CD4-positive, alpha-beta T cell treated with Interleukin-10 for 1 hour (primary cell): ENCODE measurements at regions not wholly inside any gene's neighbourhood (a gene's known extent, or its start where the extent isn't known, plus 50 kb on each side); places are given as distances from the start of the nearest gene placed in this dataset.
"Not testable (repeated sequence)": the region's sequence is repeated elsewhere in the genome, so short reads cannot be mapped to it uniquely, and the experiment has no call there.

Source experiments
- DNase-seq: peaks from one replicate; pipeline ENCODE4 v3.0.0-alpha.2; 2020

- no peak for DNase-seq
These were observed 488.4 kb downstream of the KLF5 start for GRCh38 chr13:73547239-73547638.

GRCh38 chr13:73544175-73544574 lies 485.4 kb downstream of the KLF5 start:
- no peak for DNase-seq

GRCh38 chr13:73542446-73542845 lies 483.6 kb downstream of the KLF5 start:
- no peak for DNase-seq

GRCh38 chr13:73536865-73537264 lies 478.1 kb downstream of the KLF5 start:
- DNase-seq, result no peak

- no peak for DNase-seq
These were observed 476.5 kb downstream of the KLF5 start for GRCh38 chr13:73535341-73535740.

GRCh38 chr13:73532987-73533510 lies 474.2 kb downstream of the KLF5 start:
- DNase-seq, result no peak

- no peak for DNase-seq
These were observed 473.8 kb downstream of the KLF5 start for GRCh38 chr13:73532582-73532981.

GRCh38 chr13:73531014-73531413 lies 472.2 kb downstream of the KLF5 start:
- DNase-seq, result no peak

GRCh38 chr13:73522937-73523336 lies 464.1 kb downstream of the KLF5 start:
- no peak for DNase-seq

- DNase-seq, result no peak
These were observed 463.2 kb downstream of the KLF5 start for GRCh38 chr13:73521985-73522524.

GRCh38 chr13:73521290-73521624 lies 462.5 kb downstream of the KLF5 start:
- peak; percentile 39 for DNase-seq

- DNase-seq, result peak; percentile 14
These were observed 461.9 kb downstream of the KLF5 start for GRCh38 chr13:73520566-73521289.

- DNase-seq, result not testable (repeated sequence)
These were observed 461.3 kb downstream of the KLF5 start for GRCh38 chr13:73520135-73520534.

- no peak for DNase-seq
These were observed 460.8 kb downstream of the KLF5 start for GRCh38 chr13:73519396-73520116.

GRCh38 chr13:73517766-73518165 lies 459.0 kb downstream of the KLF5 start:
- DNase-seq, result no peak

GRCh38 chr13:73516731-73517130 lies 457.9 kb downstream of the KLF5 start:
- DNase-seq, result no peak

- DNase-seq, result no peak
These were observed 455.4 kb downstream of the KLF5 start for GRCh38 chr13:73514208-73514607.

- no peak for DNase-seq
These were observed 454.9 kb downstream of the KLF5 start for GRCh38 chr13:73513751-73514150.

GRCh38 chr13:73508841-73509240 lies 450.0 kb downstream of the KLF5 start:
- no peak for DNase-seq

- DNase-seq, result no peak
These were observed 446.6 kb downstream of the KLF5 start for GRCh38 chr13:73505376-73505890.

- DNase-seq, result no peak
These were observed 440.9 kb downstream of the KLF5 start for GRCh38 chr13:73499695-73500094.

GRCh38 chr13:73497430-73497829 lies 438.6 kb downstream of the KLF5 start:
- no peak for DNase-seq

GRCh38 chr13:73496711-73497110 lies 437.9 kb downstream of the KLF5 start:
- no peak for DNase-seq

GRCh38 chr13:73492811-73493210 lies 434.0 kb downstream of the KLF5 start:
- no peak for DNase-seq
